Smooth muscle cell (in vitro differentiated cells): ENCODE measurements at regions not wholly inside any gene's neighbourhood (a gene's known extent, or its start where the extent isn't known, plus 50 kb on each side); places are given as distances from the start of the nearest gene placed in this dataset.

Source experiments
- DNase-seq: peaks from one replicate; lab custom pipeline; 2025; ENCODE audit not compliant: unreplicated experiment; lab: John Stamatoyannopoulos, UW
- H2AFZ ChIP-seq: fragments of 200-600 bp; sonication (generic); 2 replicates; pipeline ENCODE4 v1.6.0; 2016; ENCODE audit warnings: antibody characterized with exemption, low read depth, mild to moderate bottlenecking
- H3F3A ChIP-seq: fragments of 200-600 bp; sonication (generic); 2 replicates; pipeline ENCODE4 v1.6.0; 2017; ENCODE audit warnings: antibody characterized with exemption, low read depth
- H3K27ac ChIP-seq: fragments of 200-600 bp; sonication (generic); 2 replicates; pipeline ENCODE4 v1.5.1; 2016; ENCODE audit warnings: low read depth, mild to moderate bottlenecking
- H3K27me3 ChIP-seq: fragments of 200-600 bp; sonication (generic); 2 replicates; pipeline ENCODE4 v1.6.1; 2016; ENCODE audit warnings: low read depth, mild to moderate bottlenecking
- H3K36me3 ChIP-seq: fragments of 200-600 bp; sonication (generic); 2 replicates; pipeline ENCODE4 v1.5.1; 2016; ENCODE audit warnings: low read depth
- H3K4me1 ChIP-seq: fragments of 200-600 bp; sonication (generic); 2 replicates; pipeline ENCODE4 v1.5.1; 2016; ENCODE audit warnings: low read depth
- H3K4me2 ChIP-seq: fragments of 200-600 bp; sonication (generic); 2 replicates; pipeline ENCODE4 v1.6.0; 2016; ENCODE audit warnings: mild to moderate bottlenecking
- H3K4me3 ChIP-seq: fragments of 200-600 bp; sonication (generic); 2 replicates; pipeline ENCODE4 v1.5.1; 2016; ENCODE audit warnings: mild to moderate bottlenecking
- H3K79me2 ChIP-seq: fragments of 200-600 bp; sonication (generic); 2 replicates; pipeline ENCODE4 v1.6.0; 2016; ENCODE audit warnings: low read depth, mild to moderate bottlenecking
- H3K9ac ChIP-seq: fragments of 200-600 bp; sonication (generic); 2 replicates; pipeline ENCODE4 v1.6.0; 2016; ENCODE audit warnings: low read depth
- H3K9me3 ChIP-seq: fragments of 200-600 bp; sonication (generic); replicated peaks from 2 replicates; pipeline ENCODE4 v1.5.1; 2016; ENCODE audit warnings: low read depth
- H4K20me1 ChIP-seq: fragments of 200-600 bp; sonication (generic); 2 replicates; pipeline ENCODE4 v1.6.0; 2016; ENCODE audit warnings: low read depth
- WGBS: methylation state at CpG from one replicate; pipeline ENCODE4 v1.1.7; 2016; ENCODE audit warnings: low lambda C conversion rate; 5-methylcytosine and 5-hydroxymethylcytosine counted together
- TF ChIP-seq, protein P1 (sequence below): fragments of 200-600 bp; sonication (generic); IDR thresholded peaks from 2 replicates; pipeline ENCODE4 v1.5.1; 2017; ENCODE audit warnings: borderline replicate concordance, mild to moderate bottlenecking, antibody characterized with exemption; ENCODE audit not compliant: insufficient read depth, poor library complexity, severe bottlenecking

DNA sequence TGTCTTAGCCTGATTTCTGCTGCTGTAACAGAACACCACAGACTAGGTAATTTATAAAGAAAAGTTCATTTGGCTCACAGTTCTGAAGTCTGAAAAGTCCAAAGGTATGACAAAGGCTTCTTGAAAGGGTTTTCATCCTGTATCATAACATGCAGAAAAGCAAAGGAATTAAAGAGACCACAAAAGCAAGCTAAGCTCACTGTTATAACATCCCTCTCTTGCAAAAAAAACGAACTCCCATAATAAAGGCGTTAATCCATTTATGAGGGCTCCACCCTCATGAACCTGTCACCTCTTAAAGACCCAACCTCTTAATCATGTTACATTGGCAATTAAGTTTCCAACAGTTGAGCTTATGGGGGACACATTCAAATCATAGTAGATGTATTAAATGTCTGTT, 197.9 kb downstream of the PLOD2 start:
- no peaks in the 10 kb centered on the region for H3K36me3 ChIP-seq
- H3K4me2 ChIP-seq: no peak overlapping the region
- no peak overlapping the region for H3K9ac ChIP-seq
- H4K20me1 ChIP-seq: no peaks in the 10 kb centered on the region
- H3K4me1 ChIP-seq: no peaks in the 10 kb centered on the region
- H3F3A ChIP-seq: no peaks in the 10 kb centered on the region
- no peak overlapping the region for H3K27ac ChIP-seq
- H3K4me3 ChIP-seq: no peak overlapping the region
- H2AFZ ChIP-seq: no peak overlapping the region
- no peaks in the 10 kb centered on the region for H3K9me3 ChIP-seq
- H3K27me3 ChIP-seq: no peaks in the 10 kb centered on the region
- DNase-seq: no peak
- 82% methylated on average over 2 of the region's 2 CpGs for WGBS
- H3K79me2 ChIP-seq: no peaks in the 10 kb centered on the region
- TF ChIP-seq, protein P1, sequence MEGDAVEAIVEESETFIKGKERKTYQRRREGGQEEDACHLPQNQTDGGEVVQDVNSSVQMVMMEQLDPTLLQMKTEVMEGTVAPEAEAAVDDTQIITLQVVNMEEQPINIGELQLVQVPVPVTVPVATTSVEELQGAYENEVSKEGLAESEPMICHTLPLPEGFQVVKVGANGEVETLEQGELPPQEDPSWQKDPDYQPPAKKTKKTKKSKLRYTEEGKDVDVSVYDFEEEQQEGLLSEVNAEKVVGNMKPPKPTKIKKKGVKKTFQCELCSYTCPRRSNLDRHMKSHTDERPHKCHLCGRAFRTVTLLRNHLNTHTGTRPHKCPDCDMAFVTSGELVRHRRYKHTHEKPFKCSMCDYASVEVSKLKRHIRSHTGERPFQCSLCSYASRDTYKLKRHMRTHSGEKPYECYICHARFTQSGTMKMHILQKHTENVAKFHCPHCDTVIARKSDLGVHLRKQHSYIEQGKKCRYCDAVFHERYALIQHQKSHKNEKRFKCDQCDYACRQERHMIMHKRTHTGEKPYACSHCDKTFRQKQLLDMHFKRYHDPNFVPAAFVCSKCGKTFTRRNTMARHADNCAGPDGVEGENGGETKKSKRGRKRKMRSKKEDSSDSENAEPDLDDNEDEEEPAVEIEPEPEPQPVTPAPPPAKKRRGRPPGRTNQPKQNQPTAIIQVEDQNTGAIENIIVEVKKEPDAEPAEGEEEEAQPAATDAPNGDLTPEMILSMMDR: no peak

DNA sequence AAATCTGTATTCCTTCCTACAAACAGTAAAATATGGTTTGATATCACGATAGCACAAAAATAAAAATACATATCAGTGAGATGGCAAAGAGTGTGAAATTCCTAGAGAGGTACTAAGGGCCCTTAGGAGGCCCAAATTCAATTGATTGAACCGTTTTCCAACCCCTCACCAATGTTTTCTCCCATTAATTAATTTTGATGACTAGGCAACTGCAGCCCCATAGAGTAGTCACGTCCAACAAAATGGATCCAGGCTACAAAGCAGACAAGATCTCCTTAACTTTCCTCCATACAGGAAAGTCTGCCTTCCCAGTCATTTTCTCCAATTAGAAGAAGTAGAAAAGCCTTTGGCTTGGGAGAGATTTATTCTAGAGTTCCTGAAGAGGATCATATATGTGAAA, 193.9 kb downstream of the PLOD2 start:
- Histone ChIP-seq H3K79me2 (no peaks in the 10 kb centered on the region), H3F3A (no peaks in the 10 kb centered on the region), H3K36me3 (no peaks in the 10 kb centered on the region), H3K4me1 (no peaks in the 10 kb centered on the region), H3K4me3 (no peak overlapping the region), H4K20me1 (no peaks in the 10 kb centered on the region), H2AFZ (no peak overlapping the region), H3K9ac (no peak overlapping the region), H3K4me2 (no peak overlapping the region), H3K27me3 (no peaks in the 10 kb centered on the region), H3K9me3 (no peaks in the 10 kb centered on the region), H3K27ac (no peak overlapping the region)
- no peak for DNase-seq
- TF ChIP-seq, protein P1: no peak
- WGBS: 88% methylated on average over 3 of the region's 3 CpGs

DNA sequence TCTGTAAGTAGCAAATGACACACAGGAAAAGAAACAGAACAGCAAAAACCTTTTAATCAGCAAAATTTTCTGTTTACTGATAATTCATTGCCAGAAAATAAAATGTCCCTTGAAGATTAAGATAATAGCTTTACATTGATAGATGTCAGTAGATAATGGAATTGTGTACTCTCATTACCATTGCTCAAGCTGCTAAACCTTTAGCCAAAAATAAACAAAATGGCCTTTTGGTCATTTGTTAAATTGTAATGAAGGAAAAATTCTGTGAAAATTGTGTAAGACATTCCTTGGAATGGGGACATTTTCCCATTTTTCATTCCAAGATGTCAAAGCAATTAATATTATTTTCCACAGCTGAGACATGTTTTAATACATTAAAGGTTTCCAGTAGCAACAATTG, 189.8 kb downstream of the PLOD2 start:
- Histone ChIP-seq H3K4me2 (no peak overlapping the region), H3F3A (no peaks in the 10 kb centered on the region), H3K79me2 (no peaks in the 10 kb centered on the region), H3K27me3 (no peaks in the 10 kb centered on the region), H4K20me1 (no peaks in the 10 kb centered on the region), H3K27ac (no peak overlapping the region), H2AFZ (no peak overlapping the region), H3K4me3 (no peak overlapping the region), H3K4me1 (no peaks in the 10 kb centered on the region), H3K9ac (no peak overlapping the region), H3K9me3 (no peaks in the 10 kb centered on the region), H3K36me3 (no peaks in the 10 kb centered on the region)
- no peak for DNase-seq
- TF ChIP-seq, protein P1: no peak

DNA sequence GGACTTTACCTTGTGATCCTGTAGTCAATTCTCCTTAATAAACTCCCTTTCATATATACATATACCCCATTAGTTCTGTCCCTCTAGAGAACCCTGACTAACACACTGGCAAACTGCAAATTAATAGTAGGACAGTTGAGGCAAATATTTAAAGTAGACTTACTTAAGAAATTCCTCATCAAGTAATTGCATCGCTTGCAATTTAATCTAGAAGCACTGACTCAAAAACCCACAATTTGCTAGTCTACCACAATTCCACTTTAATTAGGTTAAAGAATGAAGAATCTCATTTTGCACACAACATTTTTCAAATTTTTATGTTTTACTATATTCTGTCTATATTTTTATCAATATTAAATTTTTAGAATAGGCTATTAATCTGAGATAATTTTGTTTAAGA, 188.1 kb downstream of the PLOD2 start:
- H3K79me2 ChIP-seq: no peaks in the 10 kb centered on the region
- H3K4me2 ChIP-seq: no peak overlapping the region
- no peak overlapping the region for H2AFZ ChIP-seq
- H3F3A ChIP-seq: no peaks in the 10 kb centered on the region
- H3K36me3 ChIP-seq: no peaks in the 10 kb centered on the region
- H3K4me1 ChIP-seq: no peaks in the 10 kb centered on the region
- TF ChIP-seq, protein P1: no peak
- no peaks in the 10 kb centered on the region for H3K27me3 ChIP-seq
- WGBS: 94% methylated on average over 1 of the region's 1 CpG
- no peak overlapping the region for H3K4me3 ChIP-seq
- no peak overlapping the region for H3K27ac ChIP-seq
- H3K9ac ChIP-seq: no peak overlapping the region
- no peak for DNase-seq
- no peaks in the 10 kb centered on the region for H3K9me3 ChIP-seq
- no peaks in the 10 kb centered on the region for H4K20me1 ChIP-seq
